ENCODE measurements at regions not wholly inside any gene's neighbourhood (a gene's known extent, or its start where the extent isn't known, plus 50 kb on each side); places are given as distances from the start of the nearest gene placed in this dataset.

DNA sequence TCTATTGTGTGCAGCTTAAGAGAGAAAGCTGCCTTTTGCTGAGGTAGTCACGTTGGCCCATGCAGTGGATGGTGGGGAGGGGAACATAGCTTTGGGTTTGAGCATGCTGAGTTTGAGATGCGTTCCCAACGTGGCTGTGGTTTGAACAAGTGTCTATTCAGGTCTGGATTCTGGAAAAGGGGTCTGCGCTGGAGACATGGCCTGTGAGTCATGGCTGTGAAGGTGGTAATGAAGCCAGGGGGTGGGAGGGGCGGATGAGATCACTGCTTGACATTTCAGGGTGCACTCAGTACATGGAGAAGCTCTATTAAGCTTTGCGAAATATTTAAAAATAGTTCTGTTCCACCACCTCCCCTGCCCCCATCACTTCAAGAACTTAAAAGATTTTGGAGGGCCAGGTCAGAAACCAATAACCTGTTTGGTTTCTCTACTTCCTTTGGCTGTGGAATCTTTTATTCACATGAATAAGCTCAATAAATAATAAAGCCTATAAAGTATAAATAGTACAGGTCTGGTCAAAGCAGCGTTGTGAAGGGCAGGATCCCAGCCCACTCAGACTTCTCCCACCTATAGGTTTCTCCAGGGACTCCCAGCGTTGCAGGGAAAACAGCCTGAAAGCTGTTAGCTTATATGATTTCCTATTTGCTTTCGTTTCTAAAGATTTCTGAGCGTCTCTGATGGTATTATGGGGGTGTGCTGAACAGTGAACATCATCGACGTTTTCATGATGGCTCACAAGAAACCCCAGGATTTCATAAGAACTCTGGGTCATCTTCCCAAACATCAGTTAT lies 189.9 kb downstream of the NSG2 start:
- Histone ChIP-seq H3K27ac (ENCODE audit: low read depth, low read length, severe bottlenecking) (no peak overlapping the region), H3K4me1 (ENCODE audit: control insufficient read depth, insufficient read depth, low read length, poor library complexity, severe bottlenecking) (peaks cover 25% of the 10 kb centered on the region), H3K9me3 (ENCODE audit: control insufficient read depth, low read length) (peaks cover 12% of the 10 kb centered on the region), H3K36me3 (ENCODE audit: control insufficient read depth, insufficient read depth, low read length) (no peaks in the 10 kb centered on the region), H3K4me3 (ENCODE audit: extremely low read depth, insufficient read depth, low read length, poor library complexity, severe bottlenecking) (no peak overlapping the region)
- 79 to 94% methylated on average over 7 to 9 of the region's 12 CpGs for WGBS, 2 experiments (ENCODE audit: insufficient coverage in 2 of 2)

GRCh38 chr5:174236070-174236469 lies 190.6 kb downstream of the NSG2 start:
- peaks cover 25% of the 10 kb centered on the region for H3K4me1 ChIP-seq (ENCODE audit: control insufficient read depth, insufficient read depth, low read length, poor library complexity, severe bottlenecking)
- WGBS, 2 experiments (ENCODE audit: insufficient coverage in 2 of 2), result 84 to 89% methylated on average over 4 of the region's 5 CpGs
- H3K9me3 ChIP-seq (ENCODE audit: control insufficient read depth, low read length), result peaks cover 12% of the 10 kb centered on the region
- H3K27ac ChIP-seq (ENCODE audit: low read depth, low read length, severe bottlenecking), result no peak overlapping the region
- H3K4me3 ChIP-seq (ENCODE audit: extremely low read depth, insufficient read depth, low read length, poor library complexity, severe bottlenecking), result no peak overlapping the region
- H3K36me3 ChIP-seq (ENCODE audit: control insufficient read depth, insufficient read depth, low read length), result no peaks in the 10 kb centered on the region

- no peaks in the 10 kb centered on the region for H3K36me3 ChIP-seq (ENCODE audit: control insufficient read depth, insufficient read depth, low read length)
- peaks cover 19% of the 10 kb centered on the region for H3K9me3 ChIP-seq (ENCODE audit: control insufficient read depth, low read length)
- peaks cover 10% of the 10 kb centered on the region for H3K4me1 ChIP-seq (ENCODE audit: control insufficient read depth, insufficient read depth, low read length, poor library complexity, severe bottlenecking)
- no peak overlapping the region for H3K27ac ChIP-seq (ENCODE audit: low read depth, low read length, severe bottlenecking)
- WGBS, 2 experiments (ENCODE audit: insufficient coverage in 2 of 2), result 73 to 81% methylated on average over 4 of the region's 4 CpGs
- no peak overlapping the region for H3K4me3 ChIP-seq (ENCODE audit: extremely low read depth, insufficient read depth, low read length, poor library complexity, severe bottlenecking)
These were observed 194.2 kb downstream of the NSG2 start for GRCh38 chr5:174239718-174240117.

DNA sequence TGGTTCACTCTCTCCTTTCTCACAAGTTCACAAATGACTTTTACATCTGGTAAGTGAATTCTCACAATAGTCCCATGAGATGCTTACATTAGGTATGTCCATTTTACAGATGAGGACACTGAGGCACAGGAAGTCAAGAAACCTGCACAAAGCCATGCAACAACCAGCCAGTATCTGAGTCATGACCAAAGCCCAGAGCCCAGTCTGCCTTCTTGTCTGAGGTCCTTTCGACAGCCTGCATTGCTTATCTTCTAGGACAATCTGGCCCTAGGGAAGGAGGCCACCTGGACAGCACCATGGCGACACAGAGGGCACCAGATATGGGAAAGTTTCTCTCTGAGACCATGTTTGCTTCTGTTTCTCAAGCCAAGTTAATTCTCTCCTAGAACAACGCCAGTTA lies 197.1 kb downstream of the NSG2 start:
- H3K4me3 ChIP-seq (ENCODE audit: extremely low read depth, insufficient read depth, low read length, poor library complexity, severe bottlenecking), result no peak overlapping the region
- H3K9me3 ChIP-seq (ENCODE audit: control insufficient read depth, low read length), result peaks cover 19% of the 10 kb centered on the region
- H3K4me1 ChIP-seq (ENCODE audit: control insufficient read depth, insufficient read depth, low read length, poor library complexity, severe bottlenecking), result no peaks in the 10 kb centered on the region
- 100% methylated on average over 1 to 3 of the region's 3 CpGs for WGBS, 2 experiments (ENCODE audit: insufficient coverage in 2 of 2)
- H3K27ac ChIP-seq (ENCODE audit: low read depth, low read length, severe bottlenecking), result no peak overlapping the region
- H3K36me3 ChIP-seq (ENCODE audit: control insufficient read depth, insufficient read depth, low read length), result no peaks in the 10 kb centered on the region

DNA sequence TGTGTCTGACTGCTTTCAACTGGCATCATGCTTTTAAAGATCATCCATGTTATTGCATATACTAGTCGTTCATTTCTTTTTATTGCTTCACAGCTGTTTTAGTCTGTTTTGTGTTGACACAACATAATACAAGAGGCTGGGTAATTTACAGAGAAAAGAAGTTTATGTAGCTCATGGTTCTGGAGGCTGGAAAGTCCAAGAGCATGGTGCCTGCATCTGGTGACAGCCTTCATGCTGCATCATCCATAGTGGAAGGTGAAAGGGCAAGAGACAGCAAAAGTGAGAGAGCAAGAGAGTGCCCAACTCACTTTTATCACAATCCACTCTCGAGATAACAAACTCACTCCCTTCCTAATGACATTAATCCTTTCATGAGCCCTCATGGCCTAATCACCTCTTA lies 198.4 kb downstream of the NSG2 start:
- H3K4me1 ChIP-seq (ENCODE audit: control insufficient read depth, insufficient read depth, low read length, poor library complexity, severe bottlenecking), result no peaks in the 10 kb centered on the region
- WGBS, 2 experiments (ENCODE audit: insufficient coverage in 2 of 2), result 83 to 88% methylated on average over 1 to 2 of the region's 2 CpGs
- no peaks in the 10 kb centered on the region for H3K36me3 ChIP-seq (ENCODE audit: control insufficient read depth, insufficient read depth, low read length)
- peaks cover 17% of the 10 kb centered on the region for H3K9me3 ChIP-seq (ENCODE audit: control insufficient read depth, low read length)
- H3K4me3 ChIP-seq (ENCODE audit: extremely low read depth, insufficient read depth, low read length, poor library complexity, severe bottlenecking), result no peak overlapping the region
- no peak overlapping the region for H3K27ac ChIP-seq (ENCODE audit: low read depth, low read length, severe bottlenecking)

GRCh38 chr5:174245516-174246075 lies 200.1 kb downstream of the NSG2 start:
- no peak overlapping the region for H3K27ac ChIP-seq (ENCODE audit: low read depth, low read length, severe bottlenecking)

DNA sequence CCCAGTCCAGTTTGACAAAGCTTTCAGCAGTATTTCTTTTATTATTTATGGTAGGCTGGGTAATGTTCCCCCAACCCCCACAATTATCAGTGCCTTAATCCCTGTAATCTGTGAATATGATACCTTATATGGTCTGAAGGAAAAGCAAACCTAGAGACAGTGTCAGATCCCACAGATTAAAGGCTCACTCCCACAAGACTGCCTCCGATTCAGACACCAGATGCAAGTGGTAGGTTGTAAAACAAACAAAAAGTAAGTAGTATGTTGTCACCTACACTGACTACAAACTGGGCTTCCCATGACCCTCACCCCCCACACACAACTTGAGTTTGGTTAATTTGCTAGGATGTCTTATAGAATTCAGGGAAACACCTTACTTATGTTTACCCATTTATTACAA lies 201.2 kb downstream of the NSG2 start:
- H3K4me1 ChIP-seq (ENCODE audit: control insufficient read depth, insufficient read depth, low read length, poor library complexity, severe bottlenecking), result no peaks in the 10 kb centered on the region
- H3K9me3 ChIP-seq (ENCODE audit: control insufficient read depth, low read length), result peaks cover 7% of the 10 kb centered on the region
- H3K27ac ChIP-seq (ENCODE audit: low read depth, low read length, severe bottlenecking), result no peak overlapping the region
- H3K4me3 ChIP-seq (ENCODE audit: extremely low read depth, insufficient read depth, low read length, poor library complexity, severe bottlenecking), result no peak overlapping the region
- H3K36me3 ChIP-seq (ENCODE audit: control insufficient read depth, insufficient read depth, low read length), result no peaks in the 10 kb centered on the region
- no CpG with 5 or more reads among the region's 1 CpG for WGBS, 2 experiments (ENCODE audit: insufficient coverage in 2 of 2)

More at GRCh38 chr5:174245516-174246075, 200.1 kb downstream of the NSG2 start:
- H3K36me3 ChIP-seq (ENCODE audit: control insufficient read depth, insufficient read depth, low read length), result no peaks in the 10 kb centered on the region
- H3K4me1 ChIP-seq (ENCODE audit: control insufficient read depth, insufficient read depth, low read length, poor library complexity, severe bottlenecking), result no peaks in the 10 kb centered on the region
- WGBS, 2 experiments (ENCODE audit: insufficient coverage in 2 of 2), result 91 to 95% methylated on average over 5 to 8 of the region's 8 CpGs
- no peak overlapping the region for H3K4me3 ChIP-seq (ENCODE audit: extremely low read depth, insufficient read depth, low read length, poor library complexity, severe bottlenecking)
- peaks cover 7% of the 10 kb centered on the region for H3K9me3 ChIP-seq (ENCODE audit: control insufficient read depth, low read length)

DNA sequence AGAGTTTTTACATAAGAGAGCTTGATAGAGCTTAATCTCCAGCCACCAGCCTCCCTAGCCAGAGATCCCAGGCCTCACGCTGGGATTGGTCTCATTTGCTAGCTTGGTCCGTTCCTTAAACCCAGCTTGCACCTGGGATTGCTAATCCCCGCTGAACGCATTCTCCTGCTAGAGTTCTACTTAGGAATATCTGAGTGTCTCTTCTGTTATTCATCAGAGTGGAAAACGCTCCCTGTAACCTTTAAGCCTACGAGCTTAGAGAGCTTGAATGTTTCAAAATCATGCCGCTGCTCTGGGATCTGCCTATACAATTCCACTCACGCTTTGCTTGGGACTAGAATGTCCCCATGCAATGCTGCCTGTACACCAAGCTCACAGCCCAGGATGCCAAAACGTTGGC lies 201.8 kb downstream of the NSG2 start:
- Histone ChIP-seq H3K27ac (ENCODE audit: low read depth, low read length, severe bottlenecking) (no peak overlapping the region), H3K4me1 (ENCODE audit: control insufficient read depth, insufficient read depth, low read length, poor library complexity, severe bottlenecking) (no peaks in the 10 kb centered on the region), H3K36me3 (ENCODE audit: control insufficient read depth, insufficient read depth, low read length) (no peaks in the 10 kb centered on the region), H3K4me3 (ENCODE audit: extremely low read depth, insufficient read depth, low read length, poor library complexity, severe bottlenecking) (no peak overlapping the region), H3K9me3 (ENCODE audit: control insufficient read depth, low read length) (peaks cover 7% of the 10 kb centered on the region)
- 89% methylated on average over 7 to 9 of the region's 9 CpGs for WGBS, 2 experiments (ENCODE audit: insufficient coverage in 2 of 2)

DNA sequence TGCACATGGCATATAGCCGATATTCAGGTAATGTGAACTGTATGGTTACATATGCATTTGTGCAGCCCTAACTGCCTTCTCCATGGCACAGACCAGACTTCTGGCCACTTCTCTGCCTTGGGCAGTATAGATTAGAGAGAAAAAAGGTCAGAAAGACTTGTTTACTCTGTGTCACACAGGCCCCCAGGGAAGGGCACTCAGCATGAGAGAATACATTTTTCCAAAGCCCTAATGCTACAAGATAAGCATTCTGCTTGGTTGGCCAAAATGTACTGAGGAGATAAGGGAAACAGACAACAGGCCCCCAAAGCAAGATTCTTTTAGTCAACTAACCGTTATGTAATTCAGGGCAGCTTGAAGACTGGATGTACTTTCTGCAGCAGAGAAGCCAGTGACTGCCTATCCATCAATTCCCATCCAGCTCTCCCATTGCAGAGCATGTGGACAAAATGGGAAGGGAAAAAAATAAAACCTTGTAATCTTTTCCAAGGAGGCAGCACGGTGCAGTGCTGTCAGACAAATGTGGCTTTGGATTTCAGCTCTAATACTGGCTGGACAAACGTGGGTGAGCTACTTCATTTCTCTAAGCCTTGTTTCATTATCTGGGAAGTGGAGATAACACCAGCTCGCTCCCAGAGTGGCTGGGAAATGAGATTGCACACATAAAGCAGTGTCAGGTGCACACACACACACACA lies 205.9 kb downstream of the NSG2 start:
- no peaks in the 10 kb centered on the region for H3K4me1 ChIP-seq (ENCODE audit: control insufficient read depth, insufficient read depth, low read length, poor library complexity, severe bottlenecking)
- 83 to 95% methylated on average over 2 of the region's 5 CpGs for WGBS, 2 experiments (ENCODE audit: insufficient coverage in 2 of 2)
- no peaks in the 10 kb centered on the region for H3K36me3 ChIP-seq (ENCODE audit: control insufficient read depth, insufficient read depth, low read length)
- peak overlapping the region; percentile 62 for H3K27ac ChIP-seq (ENCODE audit: low read depth, low read length, severe bottlenecking)
- H3K9me3 ChIP-seq (ENCODE audit: control insufficient read depth, low read length), result no peaks in the 10 kb centered on the region
- no peak overlapping the region for H3K4me3 ChIP-seq (ENCODE audit: extremely low read depth, insufficient read depth, low read length, poor library complexity, severe bottlenecking)

- WGBS, 2 experiments (ENCODE audit: insufficient coverage in 2 of 2), result 71 to 100% methylated on average over 1 of the region's 1 CpG
- Histone ChIP-seq H3K4me1 (ENCODE audit: control insufficient read depth, insufficient read depth, low read length, poor library complexity, severe bottlenecking) (no peaks in the 10 kb centered on the region), H3K36me3 (ENCODE audit: control insufficient read depth, insufficient read depth, low read length) (no peaks in the 10 kb centered on the region), H3K9me3 (ENCODE audit: control insufficient read depth, low read length) (no peaks in the 10 kb centered on the region), H3K4me3 (ENCODE audit: extremely low read depth, insufficient read depth, low read length, poor library complexity, severe bottlenecking) (no peak overlapping the region), H3K27ac (ENCODE audit: low read depth, low read length, severe bottlenecking) (no peak overlapping the region)
These were observed 206.6 kb downstream of the NSG2 start for GRCh38 chr5:174252121-174252520.
